ENCODE measurements at regions not wholly inside any gene's neighbourhood (a gene's known extent, or its start where the extent isn't known, plus 50 kb on each side); places are given as distances from the start of the nearest gene placed in this dataset.

- H3K36me3 Mint-ChIP-seq (ENCODE audit: low read depth): no peaks in the 10 kb centered on the region
- DNase-seq: no peak
- CTCF ChIA-PET: no interaction called here
- no peaks in the 10 kb centered on the region for H3K27me3 Mint-ChIP-seq
- POLR2A ChIA-PET: no interaction called here
- peaks cover 3% of the 10 kb centered on the region for H3K4me1 Mint-ChIP-seq
- no peak overlapping the region for H3K27ac Mint-ChIP-seq
- H3K4me3 Mint-ChIP-seq: no peak overlapping the region
- H3K9me3 Mint-ChIP-seq: peaks cover 2% of the 10 kb centered on the region
Observed at GRCh38 chr2:212908031-212908430, 243.4 kb downstream of the IKZF2 start.

DNA sequence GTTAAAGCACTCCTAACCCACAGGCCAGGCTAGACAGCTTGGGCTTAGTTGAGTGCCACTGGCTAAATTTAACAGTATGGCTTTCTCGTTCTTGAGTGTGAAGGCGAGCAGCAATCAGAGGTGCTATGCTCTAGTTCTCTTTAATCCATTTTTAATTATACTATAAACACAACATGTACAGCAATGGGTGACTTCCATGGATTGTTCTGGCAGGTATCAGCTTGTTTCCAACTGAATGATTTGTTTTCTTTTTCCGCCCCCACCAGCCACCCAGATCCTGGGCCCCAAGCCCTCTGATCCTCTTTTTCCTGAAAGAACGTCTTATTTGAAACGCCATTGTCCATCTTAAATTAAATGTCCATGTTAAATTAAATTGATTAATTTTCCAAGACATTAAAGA lies 244.8 kb downstream of the IKZF2 start:
- H3K9me3 Mint-ChIP-seq: peaks cover 2% of the 10 kb centered on the region
- H3K27me3 Mint-ChIP-seq: no peaks in the 10 kb centered on the region
- POLR2A ChIA-PET: no interaction called here
- H3K36me3 Mint-ChIP-seq (ENCODE audit: low read depth): no peaks in the 10 kb centered on the region
- no peak overlapping the region for H3K27ac Mint-ChIP-seq
- CTCF ChIA-PET: no interaction called here
- no peak overlapping the region for H3K4me3 Mint-ChIP-seq
- DNase-seq: no peak
- peaks cover 3% of the 10 kb centered on the region for H3K4me1 Mint-ChIP-seq

GRCh38 chr2:212905640-212906201 lies 245.7 kb downstream of the IKZF2 start:
- H3K36me3 Mint-ChIP-seq (ENCODE audit: low read depth): no peaks in the 10 kb centered on the region
- no peak overlapping the region for H3K4me3 Mint-ChIP-seq
- CTCF ChIA-PET: no interaction called here
- no peaks in the 10 kb centered on the region for H3K4me1 Mint-ChIP-seq
- POLR2A ChIA-PET: no interaction called here
- no peaks in the 10 kb centered on the region for H3K27me3 Mint-ChIP-seq
- no peak overlapping the region for H3K27ac Mint-ChIP-seq
- DNase-seq: no peak
- H3K9me3 Mint-ChIP-seq: peaks cover 2% of the 10 kb centered on the region

DNA sequence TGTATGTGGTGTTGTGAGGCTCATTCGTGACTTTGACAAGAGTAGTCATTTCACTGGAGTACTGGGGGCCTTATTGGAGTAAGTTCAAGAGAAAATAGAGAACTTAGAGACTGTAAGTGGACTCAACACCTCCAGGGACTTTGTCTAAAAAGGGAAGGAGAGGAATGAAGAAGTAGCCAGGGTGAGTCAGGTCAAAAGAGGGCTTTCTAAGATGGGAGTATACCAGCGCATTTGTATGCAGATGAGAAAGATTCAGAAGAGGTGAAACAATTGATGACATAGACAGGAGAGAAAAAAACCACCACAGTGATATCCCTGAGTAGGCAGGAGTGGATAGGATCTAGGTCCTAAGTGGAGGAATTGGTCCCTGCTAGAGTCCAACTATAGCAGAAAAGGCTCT lies 246.8 kb downstream of the IKZF2 start:
- ChIA-PET CTCF (no interaction called here), POLR2A (no interaction called here)
- Mint-ChIP-seq H3K27me3 (no peaks in the 10 kb centered on the region), H3K4me3 (no peak overlapping the region), H3K9me3 (peaks cover 2% of the 10 kb centered on the region), H3K27ac (no peak overlapping the region), H3K4me1 (no peaks in the 10 kb centered on the region), H3K36me3 (ENCODE audit: low read depth) (no peaks in the 10 kb centered on the region)
- no peak for DNase-seq

DNA sequence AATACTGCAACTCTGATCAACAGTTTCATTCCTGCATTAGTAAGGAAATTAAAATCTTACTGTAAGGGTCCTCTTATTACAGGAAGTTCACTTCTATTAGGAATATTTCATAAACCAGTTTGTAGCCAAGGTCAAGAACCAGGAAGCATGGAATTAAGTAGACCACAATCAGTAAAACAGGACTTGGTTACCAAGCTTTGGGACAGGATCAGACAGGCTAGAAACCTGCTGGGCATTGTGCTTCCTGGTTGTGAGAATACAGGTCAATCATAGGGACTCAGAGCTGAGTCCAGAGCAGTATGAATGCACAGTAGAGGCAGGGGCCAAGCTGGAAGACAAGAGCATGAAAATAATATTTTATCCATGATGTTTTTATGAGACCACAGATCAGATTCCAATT lies 248.0 kb downstream of the IKZF2 start:
- H3K4me1 Mint-ChIP-seq: no peaks in the 10 kb centered on the region
- no peak overlapping the region for H3K27ac Mint-ChIP-seq
- POLR2A ChIA-PET: no interaction called here
- H3K36me3 Mint-ChIP-seq (ENCODE audit: low read depth): no peaks in the 10 kb centered on the region
- CTCF ChIA-PET: no interaction called here
- peaks cover 2% of the 10 kb centered on the region for H3K9me3 Mint-ChIP-seq
- no peak for DNase-seq
- H3K4me3 Mint-ChIP-seq: no peak overlapping the region
- no peaks in the 10 kb centered on the region for H3K27me3 Mint-ChIP-seq

DNA sequence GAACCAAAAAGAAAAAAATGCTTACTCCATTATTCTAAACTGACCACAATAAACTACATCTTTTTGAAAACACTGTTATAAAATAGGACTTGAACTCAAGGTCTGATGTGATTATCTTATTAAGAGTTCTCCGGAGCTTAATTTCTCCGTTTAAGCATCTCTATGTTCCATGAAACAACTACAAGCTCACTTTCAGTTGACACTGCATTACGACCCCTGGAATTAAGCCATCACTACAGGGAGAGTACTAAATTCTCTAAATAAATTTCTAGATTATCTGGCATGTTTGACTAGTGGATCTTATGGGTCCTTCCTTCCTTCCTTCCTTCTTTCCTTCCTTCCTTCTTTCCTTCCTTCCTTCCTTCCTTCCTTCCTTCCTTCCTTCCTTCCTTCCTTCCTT lies 249.0 kb downstream of the IKZF2 start:
- Mint-ChIP-seq H3K27ac (no peak overlapping the region), H3K36me3 (ENCODE audit: low read depth) (no peaks in the 10 kb centered on the region), H3K9me3 (peaks cover 2% of the 10 kb centered on the region), H3K27me3 (no peaks in the 10 kb centered on the region), H3K4me1 (no peaks in the 10 kb centered on the region), H3K4me3 (no peak overlapping the region)
- ChIA-PET CTCF (no interaction called here), POLR2A (no interaction called here)
- no peak for DNase-seq

DNA sequence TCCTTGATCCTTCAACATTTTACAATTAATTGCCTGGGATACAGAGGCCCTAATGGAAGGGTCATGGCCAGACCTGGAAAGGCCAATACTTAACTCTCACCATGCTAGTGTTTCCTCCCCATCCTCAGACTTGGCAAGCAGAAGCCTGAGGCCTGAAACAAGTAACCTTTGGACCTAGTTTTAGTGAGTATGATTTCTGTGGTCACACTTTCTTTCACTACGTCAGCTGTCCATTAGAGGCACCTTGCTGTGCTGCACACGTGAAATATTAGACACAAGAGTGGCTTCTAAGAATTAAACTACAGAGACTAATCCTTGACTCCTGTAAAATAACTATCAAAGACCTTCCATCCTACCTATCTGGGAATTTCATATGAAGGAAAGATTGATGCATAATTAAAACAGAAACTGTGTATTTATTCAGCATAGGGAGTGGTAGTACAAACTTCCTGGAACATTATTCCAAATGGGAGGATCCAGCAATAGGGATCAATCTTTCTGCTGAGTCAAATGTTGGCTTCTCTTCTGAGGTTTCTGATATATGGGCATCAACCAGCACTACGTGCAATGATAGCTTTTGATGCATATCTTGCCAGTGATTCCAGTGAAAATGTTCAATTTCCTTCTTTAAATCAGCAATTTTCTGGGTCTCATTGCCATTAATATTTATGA lies 249.7 kb downstream of the IKZF2 start:
- Mint-ChIP-seq H3K9me3 (peaks cover 2% of the 10 kb centered on the region), H3K4me1 (no peaks in the 10 kb centered on the region), H3K4me3 (no peak overlapping the region), H3K27me3 (no peaks in the 10 kb centered on the region), H3K27ac (no peak overlapping the region), H3K36me3 (ENCODE audit: low read depth) (no peaks in the 10 kb centered on the region)
- CTCF ChIA-PET: no interaction called here
- POLR2A ChIA-PET: no interaction called here
- DNase-seq: no peak

DNA sequence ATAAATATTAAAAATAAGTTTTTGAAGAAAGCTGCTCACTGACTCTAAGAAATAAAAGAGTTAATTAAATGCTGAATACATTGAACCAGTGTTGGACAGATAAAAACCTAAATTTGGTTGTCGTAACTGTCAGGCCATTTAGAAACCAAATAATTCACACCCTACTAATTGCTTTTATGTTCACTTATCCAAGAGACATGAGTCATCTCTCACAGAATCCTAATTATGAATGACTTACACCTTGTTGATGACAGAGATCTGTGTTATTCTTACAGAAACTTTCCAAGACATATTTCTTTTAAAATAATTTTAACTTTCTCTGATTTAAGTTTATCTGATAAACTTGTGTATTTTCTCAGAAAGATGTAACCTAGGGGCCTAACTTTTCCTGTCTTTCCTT lies 250.7 kb downstream of the IKZF2 start:
- Mint-ChIP-seq H3K9me3 (peaks cover 2% of the 10 kb centered on the region), H3K27me3 (no peaks in the 10 kb centered on the region), H3K27ac (no peak overlapping the region), H3K4me1 (no peaks in the 10 kb centered on the region), H3K4me3 (no peak overlapping the region), H3K36me3 (ENCODE audit: low read depth) (no peaks in the 10 kb centered on the region)
- ChIA-PET POLR2A (no interaction called here), CTCF (no interaction called here)
- no peak for DNase-seq

- no peak for DNase-seq
- H3K36me3 Mint-ChIP-seq (ENCODE audit: low read depth): no peaks in the 10 kb centered on the region
- POLR2A ChIA-PET: no interaction called here
- H3K27me3 Mint-ChIP-seq: no peaks in the 10 kb centered on the region
- no peak overlapping the region for H3K27ac Mint-ChIP-seq
- H3K9me3 Mint-ChIP-seq: no peaks in the 10 kb centered on the region
- CTCF ChIA-PET: no interaction called here
- H3K4me3 Mint-ChIP-seq: no peak overlapping the region
- no peaks in the 10 kb centered on the region for H3K4me1 Mint-ChIP-seq
Observed at GRCh38 chr2:212898011-212898410, 253.4 kb downstream of the IKZF2 start.

GRCh38 chr2:212897296-212897695 lies 254.1 kb downstream of the IKZF2 start:
- ChIA-PET CTCF (no interaction called here), POLR2A (no interaction called here)
- no peaks in the 10 kb centered on the region for H3K4me1 Mint-ChIP-seq
- no peaks in the 10 kb centered on the region for H3K36me3 Mint-ChIP-seq (ENCODE audit: low read depth)
- no peak for DNase-seq
- no peak overlapping the region for H3K27ac Mint-ChIP-seq
- no peak overlapping the region for H3K4me3 Mint-ChIP-seq
- H3K9me3 Mint-ChIP-seq: no peaks in the 10 kb centered on the region
- H3K27me3 Mint-ChIP-seq: no peaks in the 10 kb centered on the region

- DNase-seq: no peak
- H3K27ac Mint-ChIP-seq: no peak overlapping the region
- POLR2A ChIA-PET: no interaction called here
- no peaks in the 10 kb centered on the region for H3K9me3 Mint-ChIP-seq
- H3K4me3 Mint-ChIP-seq: no peak overlapping the region
- no peaks in the 10 kb centered on the region for H3K36me3 Mint-ChIP-seq (ENCODE audit: low read depth)
- no peaks in the 10 kb centered on the region for H3K27me3 Mint-ChIP-seq
- CTCF ChIA-PET: no interaction called here
- H3K4me1 Mint-ChIP-seq: no peaks in the 10 kb centered on the region
Observed at GRCh38 chr2:212894026-212894425, 257.4 kb downstream of the IKZF2 start.

DNA sequence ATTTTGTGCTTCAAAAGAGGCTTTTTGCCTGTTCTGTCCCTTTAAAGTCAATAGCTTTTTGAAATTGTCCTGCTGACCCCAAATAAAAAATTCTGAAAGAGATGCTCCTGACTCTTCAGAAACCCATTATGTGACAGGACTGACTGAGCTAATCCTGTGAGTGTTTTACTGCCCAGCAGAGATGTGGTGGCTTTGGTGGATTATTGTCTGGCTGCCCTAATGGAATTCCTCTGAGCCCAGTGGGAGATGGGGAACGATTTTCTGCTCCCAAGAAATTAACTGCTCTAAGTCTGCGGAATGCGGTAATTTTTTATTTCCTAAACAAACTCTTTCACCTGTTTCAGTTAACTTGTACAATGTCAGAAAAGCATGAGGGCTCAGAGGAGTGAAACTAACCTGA lies 258.2 kb downstream of the IKZF2 start:
- Mint-ChIP-seq H3K36me3 (ENCODE audit: low read depth) (no peaks in the 10 kb centered on the region), H3K27ac (no peak overlapping the region), H3K4me3 (no peak overlapping the region), H3K27me3 (no peaks in the 10 kb centered on the region), H3K9me3 (no peaks in the 10 kb centered on the region), H3K4me1 (no peaks in the 10 kb centered on the region)
- CTCF ChIA-PET: no interaction called here
- POLR2A ChIA-PET: no interaction called here
- no peak for DNase-seq

DNA sequence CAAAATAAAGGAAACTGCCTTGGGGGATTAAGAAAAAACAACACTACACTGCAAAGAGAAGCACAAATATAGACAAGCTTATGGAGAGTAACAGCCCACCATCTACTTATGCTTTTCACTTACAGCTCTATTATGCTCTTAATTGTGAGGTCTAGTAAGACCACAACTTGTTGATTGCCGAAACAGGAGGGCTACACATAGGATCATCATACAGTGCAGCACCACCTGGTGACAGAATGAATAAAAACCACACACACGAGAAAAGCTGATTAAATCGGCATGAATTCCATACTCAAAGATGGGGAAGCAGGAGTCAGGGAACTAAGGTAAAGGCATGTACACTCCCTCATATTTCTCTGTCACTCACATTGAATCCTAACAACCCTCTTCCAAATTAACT lies 259.2 kb downstream of the IKZF2 start:
- H3K27ac Mint-ChIP-seq: no peak overlapping the region
- no peaks in the 10 kb centered on the region for H3K4me1 Mint-ChIP-seq
- H3K4me3 Mint-ChIP-seq: no peak overlapping the region
- no peaks in the 10 kb centered on the region for H3K9me3 Mint-ChIP-seq
- H3K36me3 Mint-ChIP-seq (ENCODE audit: low read depth): no peaks in the 10 kb centered on the region
- DNase-seq: no peak
- ChIA-PET CTCF (interaction anchor here (1.1 to 1.4 kb wide), 4 partner anchors 21 to 261 kb away, joined by 3 to 4 read pairs (median 3); no protein-coding TSS in a partner anchor), POLR2A (no interaction called here)
- H3K27me3 Mint-ChIP-seq: no peaks in the 10 kb centered on the region

- H3K4me3 Mint-ChIP-seq: no peak overlapping the region
- H3K9me3 Mint-ChIP-seq: no peaks in the 10 kb centered on the region
- ChIA-PET POLR2A (no interaction called here), CTCF (interaction anchor here (0.7 to 1.4 kb wide), 5 partner anchors 22 to 262 kb away, joined by 3 to 4 read pairs (median 3); no protein-coding TSS in a partner anchor)
- DNase-seq: no peak
- H3K27me3 Mint-ChIP-seq: no peaks in the 10 kb centered on the region
- no peak overlapping the region for H3K27ac Mint-ChIP-seq
- H3K36me3 Mint-ChIP-seq (ENCODE audit: low read depth): no peaks in the 10 kb centered on the region
- no peaks in the 10 kb centered on the region for H3K4me1 Mint-ChIP-seq
Observed at GRCh38 chr2:212891580-212891979, 259.8 kb downstream of the IKZF2 start.
